ENCODE measurements at regions not wholly inside any gene's neighbourhood (a gene's known extent, or its start where the extent isn't known, plus 50 kb on each side); places are given as distances from the start of the nearest gene placed in this dataset.

DNA sequence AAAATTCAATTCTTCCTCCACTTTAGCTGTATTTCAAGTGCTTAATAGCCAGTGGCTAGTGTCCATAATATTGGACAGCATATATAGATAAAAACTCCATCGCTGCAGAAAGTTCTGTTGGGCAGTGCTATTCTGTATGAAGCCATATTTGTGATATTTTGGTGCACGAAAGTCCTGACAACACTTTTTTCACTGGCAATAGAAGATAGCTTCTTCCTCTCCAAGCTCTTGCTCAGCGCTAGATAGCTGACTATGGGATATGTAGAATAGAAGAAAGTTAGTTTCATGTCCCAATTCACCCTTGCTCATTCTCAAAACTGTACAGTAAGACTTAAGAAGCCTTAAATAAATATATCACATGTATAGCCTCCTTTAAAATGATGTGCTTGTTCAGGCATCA, 269.9 kb downstream of the TLR4 start:
- 56 to 78% methylated on average over 3 of the region's 3 CpGs for WGBS, 2 donors

DNA sequence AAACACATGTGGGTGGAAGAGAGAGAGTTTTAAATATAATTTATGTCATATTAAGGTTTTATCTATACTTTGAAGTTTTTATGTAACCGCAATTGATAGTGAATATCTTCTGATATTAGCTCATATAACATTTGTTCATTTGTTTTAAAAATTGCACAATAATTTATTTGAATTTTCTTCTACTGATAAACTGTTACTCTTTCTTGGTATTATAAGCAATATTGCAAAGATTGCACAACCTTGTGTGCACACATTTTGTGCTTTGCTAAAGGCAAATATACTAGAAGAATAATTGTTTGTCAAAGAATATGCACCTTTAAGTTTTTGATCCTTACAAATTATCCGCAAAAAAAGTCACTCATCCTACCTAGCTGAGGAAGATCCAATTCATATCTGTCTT, 275.7 kb downstream of the TLR4 start:
- Histone ChIP-seq H3K27ac (no peak overlapping the region), H3K4me1 (no peaks in the 10 kb centered on the region), H3K27me3 (no peaks in the 10 kb centered on the region), H3K36me3 (no peaks in the 10 kb centered on the region), H3K4me3 (no peak overlapping the region), H3K9me3 (no peaks in the 10 kb centered on the region)
- DNase-seq (no peak), ATAC-seq (ENCODE audit: low FRiP score in 2 of 2) (no peak)
- WGBS, 2 donors = 95% methylated on average over 2 of the region's 2 CpGs
- TF ChIP-seq POLR2A (IDR thresholded peaks at IDR 0.05) (no peak), EP300 (IDR thresholded peaks at IDR 0.05) (no peak), POLR2AphosphoS5 (IDR thresholded peaks at IDR 0.05) (no peak)
- TF ChIP-seq, protein P1, sequence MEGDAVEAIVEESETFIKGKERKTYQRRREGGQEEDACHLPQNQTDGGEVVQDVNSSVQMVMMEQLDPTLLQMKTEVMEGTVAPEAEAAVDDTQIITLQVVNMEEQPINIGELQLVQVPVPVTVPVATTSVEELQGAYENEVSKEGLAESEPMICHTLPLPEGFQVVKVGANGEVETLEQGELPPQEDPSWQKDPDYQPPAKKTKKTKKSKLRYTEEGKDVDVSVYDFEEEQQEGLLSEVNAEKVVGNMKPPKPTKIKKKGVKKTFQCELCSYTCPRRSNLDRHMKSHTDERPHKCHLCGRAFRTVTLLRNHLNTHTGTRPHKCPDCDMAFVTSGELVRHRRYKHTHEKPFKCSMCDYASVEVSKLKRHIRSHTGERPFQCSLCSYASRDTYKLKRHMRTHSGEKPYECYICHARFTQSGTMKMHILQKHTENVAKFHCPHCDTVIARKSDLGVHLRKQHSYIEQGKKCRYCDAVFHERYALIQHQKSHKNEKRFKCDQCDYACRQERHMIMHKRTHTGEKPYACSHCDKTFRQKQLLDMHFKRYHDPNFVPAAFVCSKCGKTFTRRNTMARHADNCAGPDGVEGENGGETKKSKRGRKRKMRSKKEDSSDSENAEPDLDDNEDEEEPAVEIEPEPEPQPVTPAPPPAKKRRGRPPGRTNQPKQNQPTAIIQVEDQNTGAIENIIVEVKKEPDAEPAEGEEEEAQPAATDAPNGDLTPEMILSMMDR (IDR thresholded peaks at IDR 0.05) = no peak

More for the DNA sequence above, 269.9 kb downstream of the TLR4 start:
- Histone ChIP-seq H3K36me3 (no peaks in the 10 kb centered on the region), H3K9me3 (no peaks in the 10 kb centered on the region), H3K27ac (no peak overlapping the region), H3K4me3 (no peak overlapping the region), H3K27me3 (no peaks in the 10 kb centered on the region), H3K4me1 (no peaks in the 10 kb centered on the region)
- TF ChIP-seq, protein P1 (IDR thresholded peaks at IDR 0.05) = no peak
- TF ChIP-seq POLR2AphosphoS5 (IDR thresholded peaks at IDR 0.05) (no peak), POLR2A (IDR thresholded peaks at IDR 0.05) (no peak), EP300 (IDR thresholded peaks at IDR 0.05) (no peak)
- ATAC-seq (ENCODE audit: low FRiP score in 2 of 2) (no peak), DNase-seq (no peak)

DNA sequence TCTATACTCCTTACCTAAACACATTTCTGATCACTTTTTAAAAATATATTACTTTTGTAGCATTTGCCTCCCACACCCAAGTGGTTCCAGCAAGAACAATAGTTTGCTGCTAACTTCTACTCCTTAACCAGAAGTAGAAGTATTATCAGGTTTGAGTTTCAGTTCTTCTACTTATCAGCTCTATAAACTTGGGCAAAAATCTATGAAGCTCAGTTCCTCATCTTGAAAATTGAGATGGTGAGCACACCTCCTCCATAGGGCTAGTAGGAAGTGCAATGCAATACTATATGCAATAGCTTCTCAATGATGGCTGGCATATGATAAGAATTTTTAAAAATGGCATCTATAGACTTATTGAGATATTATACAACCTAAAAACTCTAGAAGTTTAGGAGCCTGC, 283.7 kb downstream of the TLR4 start:
- H3K27ac ChIP-seq = no peak overlapping the region
- H3K4me1 ChIP-seq = no peaks in the 10 kb centered on the region
- ATAC-seq (ENCODE audit: low FRiP score in 2 of 2) (no peak), DNase-seq (no peak)
- no peaks in the 10 kb centered on the region for H3K36me3 ChIP-seq
- no peak for TF ChIP-seq POLR2A (IDR thresholded peaks at IDR 0.05)
- TF ChIP-seq, protein P1 (IDR thresholded peaks at IDR 0.05) = no peak
- TF ChIP-seq POLR2AphosphoS5 (IDR thresholded peaks at IDR 0.05) = no peak
- TF ChIP-seq EP300 (IDR thresholded peaks at IDR 0.05) = no peak
- H3K4me3 ChIP-seq = no peak overlapping the region
- H3K9me3 ChIP-seq = no peaks in the 10 kb centered on the region
- H3K27me3 ChIP-seq = no peaks in the 10 kb centered on the region

DNA sequence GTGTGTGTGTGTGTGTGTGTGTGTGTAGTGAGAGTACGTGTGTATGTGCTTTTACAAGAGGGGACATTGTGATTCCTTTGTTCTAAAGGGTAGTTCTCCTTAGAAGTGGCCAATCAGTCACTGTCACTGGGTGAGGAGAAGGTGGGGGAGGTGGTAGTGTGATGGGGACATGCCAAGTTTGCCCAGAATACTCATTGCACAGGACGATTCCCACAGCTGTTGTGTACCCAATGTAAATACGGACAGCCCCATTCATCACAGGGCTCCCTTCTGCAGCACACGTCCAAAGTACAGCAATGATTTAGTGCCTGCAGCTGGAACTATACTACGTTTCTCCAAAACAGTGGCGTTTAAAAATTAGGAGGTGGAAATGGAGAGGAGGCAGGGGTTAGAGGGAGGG, 287.8 kb downstream of the TLR4 start:
- DNase-seq (no peak), ATAC-seq (ENCODE audit: low FRiP score in 2 of 2) (no peak)
- TF ChIP-seq EP300 (IDR thresholded peaks at IDR 0.05) (no peak), POLR2AphosphoS5 (IDR thresholded peaks at IDR 0.05) (no peak), POLR2A (IDR thresholded peaks at IDR 0.05) (no peak)
- TF ChIP-seq, protein P1 (IDR thresholded peaks at IDR 0.05) = no peak
- Histone ChIP-seq H3K4me3 (no peak overlapping the region), H3K27ac (no peak overlapping the region), H3K9me3 (no peaks in the 10 kb centered on the region), H3K27me3 (no peaks in the 10 kb centered on the region), H3K36me3 (no peaks in the 10 kb centered on the region), H3K4me1 (no peaks in the 10 kb centered on the region)
- 5 to 8% methylated on average over 6 of the region's 6 CpGs for WGBS, 2 donors

DNA sequence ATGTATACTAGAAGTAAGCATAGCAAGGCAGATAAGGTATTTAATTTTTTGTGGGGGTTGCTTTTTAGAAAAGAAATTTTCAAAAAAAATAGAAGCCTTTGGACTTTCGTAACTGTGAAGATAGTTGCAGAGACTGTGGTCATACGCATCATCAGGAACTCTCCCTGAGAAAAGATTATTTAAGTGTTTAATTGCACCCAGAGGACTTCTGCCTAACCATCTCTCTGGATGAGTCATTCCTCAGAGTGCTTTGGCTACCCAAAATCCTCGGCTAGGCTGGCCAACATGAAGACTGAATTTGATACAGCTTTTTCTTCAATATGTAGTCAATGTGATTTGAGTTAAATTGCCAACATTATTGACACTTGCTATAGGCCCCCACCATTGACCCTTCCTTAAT, 296.4 kb downstream of the TLR4 start:
- no peaks in the 10 kb centered on the region for H3K9me3 ChIP-seq
- 90 to 93% methylated on average over 3 of the region's 3 CpGs for WGBS, 2 donors
- no peaks in the 10 kb centered on the region for H3K27me3 ChIP-seq
- H3K4me3 ChIP-seq = no peak overlapping the region
- no peak for DNase-seq
- TF ChIP-seq POLR2AphosphoS5 (IDR thresholded peaks at IDR 0.05) (no peak), POLR2A (IDR thresholded peaks at IDR 0.05) (no peak), EP300 (IDR thresholded peaks at IDR 0.05) (no peak)
- TF ChIP-seq, protein P1 (IDR thresholded peaks at IDR 0.05) = no peak
- H3K4me1 ChIP-seq = no peaks in the 10 kb centered on the region
- ATAC-seq (ENCODE audit: low FRiP score in 2 of 2) = peak in 1 of 2 donors; percentile 40
- no peaks in the 10 kb centered on the region for H3K36me3 ChIP-seq
- no peak overlapping the region for H3K27ac ChIP-seq

Measured in upper lobe of left lung (tissue), 6 donors.